ENCODE measurements at regions not wholly inside any gene's neighbourhood (a gene's known extent, or its start where the extent isn't known, plus 50 kb on each side); places are given as distances from the start of the nearest gene placed in this dataset.

GRCh38 chr4:138310498-138310897, 68.3 kb upstream of the SLC7A11 start:
- WGBS (ENCODE audit: insufficient coverage), result 92% methylated on average over 3 of the region's 4 CpGs
- no peaks in the 10 kb centered on the region for H3K27me3 ChIP-seq (ENCODE audit: control insufficient read depth, insufficient read depth, low read length)
- H3K4me1 ChIP-seq (ENCODE audit: control insufficient read depth, insufficient read depth, low read length), result no peaks in the 10 kb centered on the region
- no peaks in the 10 kb centered on the region for H3K36me3 ChIP-seq (ENCODE audit: control insufficient read depth, insufficient read depth, low read length)
- H3K4me3 ChIP-seq (ENCODE audit: low read depth, low read length), result no peak overlapping the region
- peak in 1 of 6 donors; percentile 23 for DNase-seq (ENCODE audit: low read depth in 4 of 6, low spot score in 6 of 6)
- no peak overlapping the region for H3K27ac ChIP-seq (ENCODE audit: low read depth, low read length)
- H3K9me3 ChIP-seq (ENCODE audit: control insufficient read depth, insufficient read depth, low read length), result no peaks in the 10 kb centered on the region

GRCh38 chr4:138308356-138308755, 66.2 kb upstream of the SLC7A11 start:
- 72% methylated on average over 4 of the region's 7 CpGs for WGBS (ENCODE audit: insufficient coverage)
- no peak overlapping the region for H3K27ac ChIP-seq (ENCODE audit: low read depth, low read length)
- H3K9me3 ChIP-seq (ENCODE audit: control insufficient read depth, insufficient read depth, low read length), result no peaks in the 10 kb centered on the region
- H3K4me1 ChIP-seq (ENCODE audit: control insufficient read depth, insufficient read depth, low read length), result no peaks in the 10 kb centered on the region
- H3K4me3 ChIP-seq (ENCODE audit: low read depth, low read length), result no peak overlapping the region
- H3K36me3 ChIP-seq (ENCODE audit: control insufficient read depth, insufficient read depth, low read length), result no peaks in the 10 kb centered on the region
- H3K27me3 ChIP-seq (ENCODE audit: control insufficient read depth, insufficient read depth, low read length), result no peaks in the 10 kb centered on the region
- DNase-seq (ENCODE audit: low read depth in 4 of 6, low spot score in 6 of 6), result no peak

GRCh38 chr4:138307319-138307718, 65.2 kb upstream of the SLC7A11 start:
- H3K4me3 ChIP-seq (ENCODE audit: low read depth, low read length), result no peak overlapping the region
- no peaks in the 10 kb centered on the region for H3K36me3 ChIP-seq (ENCODE audit: control insufficient read depth, insufficient read depth, low read length)
- H3K27ac ChIP-seq (ENCODE audit: low read depth, low read length), result no peak overlapping the region
- no peaks in the 10 kb centered on the region for H3K4me1 ChIP-seq (ENCODE audit: control insufficient read depth, insufficient read depth, low read length)
- no peaks in the 10 kb centered on the region for H3K27me3 ChIP-seq (ENCODE audit: control insufficient read depth, insufficient read depth, low read length)
- no peak for DNase-seq (ENCODE audit: low read depth in 4 of 6, low spot score in 6 of 6)
- H3K9me3 ChIP-seq (ENCODE audit: control insufficient read depth, insufficient read depth, low read length), result no peaks in the 10 kb centered on the region
- 86% methylated on average over 4 of the region's 8 CpGs for WGBS (ENCODE audit: insufficient coverage)

GRCh38 chr4:138305050-138305449, 62.9 kb upstream of the SLC7A11 start:
- no peak for DNase-seq (ENCODE audit: low read depth in 4 of 6, low spot score in 6 of 6)
- Histone ChIP-seq H3K4me3 (ENCODE audit: low read depth, low read length) (no peak overlapping the region), H3K27ac (ENCODE audit: low read depth, low read length) (no peak overlapping the region), H3K27me3 (ENCODE audit: control insufficient read depth, insufficient read depth, low read length) (no peaks in the 10 kb centered on the region), H3K4me1 (ENCODE audit: control insufficient read depth, insufficient read depth, low read length) (no peaks in the 10 kb centered on the region), H3K9me3 (ENCODE audit: control insufficient read depth, insufficient read depth, low read length) (no peaks in the 10 kb centered on the region), H3K36me3 (ENCODE audit: control insufficient read depth, insufficient read depth, low read length) (no peaks in the 10 kb centered on the region)
- no CpG with 5 or more reads among the region's 1 CpG for WGBS (ENCODE audit: insufficient coverage)

GRCh38 chr4:138301536-138301935, 59.4 kb upstream of the SLC7A11 start:
- no peak for DNase-seq (ENCODE audit: low read depth in 4 of 6, low spot score in 6 of 6)
- no CpG with 5 or more reads among the region's 2 CpGs for WGBS (ENCODE audit: insufficient coverage)
- H3K4me1 ChIP-seq (ENCODE audit: control insufficient read depth, insufficient read depth, low read length), result no peaks in the 10 kb centered on the region
- H3K9me3 ChIP-seq (ENCODE audit: control insufficient read depth, insufficient read depth, low read length), result no peaks in the 10 kb centered on the region
- no peak overlapping the region for H3K4me3 ChIP-seq (ENCODE audit: low read depth, low read length)
- H3K27me3 ChIP-seq (ENCODE audit: control insufficient read depth, insufficient read depth, low read length), result no peaks in the 10 kb centered on the region
- no peaks in the 10 kb centered on the region for H3K36me3 ChIP-seq (ENCODE audit: control insufficient read depth, insufficient read depth, low read length)
- H3K27ac ChIP-seq (ENCODE audit: low read depth, low read length), result no peak overlapping the region

- Histone ChIP-seq H3K27me3 (ENCODE audit: control insufficient read depth, insufficient read depth, low read length) (no peaks in the 10 kb centered on the region), H3K9me3 (ENCODE audit: control insufficient read depth, insufficient read depth, low read length) (no peaks in the 10 kb centered on the region), H3K27ac (ENCODE audit: low read depth, low read length) (no peak overlapping the region), H3K4me1 (ENCODE audit: control insufficient read depth, insufficient read depth, low read length) (no peaks in the 10 kb centered on the region), H3K4me3 (ENCODE audit: low read depth, low read length) (no peak overlapping the region), H3K36me3 (ENCODE audit: control insufficient read depth, insufficient read depth, low read length) (no peaks in the 10 kb centered on the region)
- DNase-seq (ENCODE audit: low read depth in 4 of 6, low spot score in 6 of 6), result no peak
Measured at GRCh38 chr4:138300616-138301015, 58.5 kb upstream of the SLC7A11 start.

GRCh38 chr4:138299881-138300280, 57.7 kb upstream of the SLC7A11 start:
- WGBS (ENCODE audit: insufficient coverage), result 76% methylated on average over 5 of the region's 5 CpGs
- Histone ChIP-seq H3K36me3 (ENCODE audit: control insufficient read depth, insufficient read depth, low read length) (no peaks in the 10 kb centered on the region), H3K27ac (ENCODE audit: low read depth, low read length) (no peak overlapping the region), H3K27me3 (ENCODE audit: control insufficient read depth, insufficient read depth, low read length) (no peaks in the 10 kb centered on the region), H3K9me3 (ENCODE audit: control insufficient read depth, insufficient read depth, low read length) (no peaks in the 10 kb centered on the region), H3K4me1 (ENCODE audit: control insufficient read depth, insufficient read depth, low read length) (no peaks in the 10 kb centered on the region), H3K4me3 (ENCODE audit: low read depth, low read length) (no peak overlapping the region)
- peak in 1 of 6 donors; percentile 26 for DNase-seq (ENCODE audit: low read depth in 4 of 6, low spot score in 6 of 6)

- Histone ChIP-seq H3K27ac (ENCODE audit: low read depth, low read length) (no peak overlapping the region), H3K4me3 (ENCODE audit: low read depth, low read length) (no peak overlapping the region), H3K9me3 (ENCODE audit: control insufficient read depth, insufficient read depth, low read length) (no peaks in the 10 kb centered on the region), H3K4me1 (ENCODE audit: control insufficient read depth, insufficient read depth, low read length) (no peaks in the 10 kb centered on the region), H3K36me3 (ENCODE audit: control insufficient read depth, insufficient read depth, low read length) (no peaks in the 10 kb centered on the region), H3K27me3 (ENCODE audit: control insufficient read depth, insufficient read depth, low read length) (no peaks in the 10 kb centered on the region)
- no peak for DNase-seq (ENCODE audit: low read depth in 4 of 6, low spot score in 6 of 6)
- no CpG with 5 or more reads among the region's 1 CpG for WGBS (ENCODE audit: insufficient coverage)
Measured at GRCh38 chr4:138298866-138299265, 56.7 kb upstream of the SLC7A11 start.

- Histone ChIP-seq H3K27me3 (ENCODE audit: control insufficient read depth, insufficient read depth, low read length) (no peaks in the 10 kb centered on the region), H3K36me3 (ENCODE audit: control insufficient read depth, insufficient read depth, low read length) (no peaks in the 10 kb centered on the region), H3K9me3 (ENCODE audit: control insufficient read depth, insufficient read depth, low read length) (no peaks in the 10 kb centered on the region), H3K4me1 (ENCODE audit: control insufficient read depth, insufficient read depth, low read length) (no peaks in the 10 kb centered on the region), H3K4me3 (ENCODE audit: low read depth, low read length) (no peak overlapping the region), H3K27ac (ENCODE audit: low read depth, low read length) (no peak overlapping the region)
- no peak for DNase-seq (ENCODE audit: low read depth in 4 of 6, low spot score in 6 of 6)
- 100% methylated on average over 1 of the region's 1 CpG for WGBS (ENCODE audit: insufficient coverage)
Measured at GRCh38 chr4:138298431-138298830, 56.3 kb upstream of the SLC7A11 start.

GRCh38 chr4:138297743-138298405, 55.7 kb upstream of the SLC7A11 start:
- no peak for DNase-seq (ENCODE audit: low read depth in 4 of 6, low spot score in 6 of 6)
- Histone ChIP-seq H3K27me3 (ENCODE audit: control insufficient read depth, insufficient read depth, low read length) (no peaks in the 10 kb centered on the region), H3K9me3 (ENCODE audit: control insufficient read depth, insufficient read depth, low read length) (no peaks in the 10 kb centered on the region), H3K27ac (ENCODE audit: low read depth, low read length) (no peak overlapping the region), H3K36me3 (ENCODE audit: control insufficient read depth, insufficient read depth, low read length) (no peaks in the 10 kb centered on the region), H3K4me1 (ENCODE audit: control insufficient read depth, insufficient read depth, low read length) (no peaks in the 10 kb centered on the region), H3K4me3 (ENCODE audit: low read depth, low read length) (no peak overlapping the region)
- WGBS (ENCODE audit: insufficient coverage), result no CpG with 5 or more reads among the region's 3 CpGs
